ENCODE measurements at regions not wholly inside any gene's neighbourhood (a gene's known extent, or its start where the extent isn't known, plus 50 kb on each side); places are given as distances from the start of the nearest gene placed in this dataset.
"Not testable (repeated sequence)": the region's sequence is repeated elsewhere in the genome, so short reads cannot be mapped to it uniquely, and the experiment has no call there.

GRCh38 chr6:78492351-78493017, 374.9 kb upstream of the IRAK1BP1 start:
- no peak for DNase-seq (ENCODE audit: extremely low read depth, low read depth, low spot score)

GRCh38 chr6:78500299-78501089, 366.9 kb upstream of the IRAK1BP1 start:
- no peak for DNase-seq (ENCODE audit: extremely low read depth, low read depth, low spot score)

GRCh38 chr6:78502386-78502887, 364.9 kb upstream of the IRAK1BP1 start:
- no peak for DNase-seq (ENCODE audit: extremely low read depth, low read depth, low spot score)

GRCh38 chr6:78505178-78505577, 362.2 kb upstream of the IRAK1BP1 start:
- DNase-seq (ENCODE audit: extremely low read depth, low read depth, low spot score), result no peak

GRCh38 chr6:78511009-78511408, 356.3 kb upstream of the IRAK1BP1 start:
- no peak for DNase-seq (ENCODE audit: extremely low read depth, low read depth, low spot score)

- no peak for DNase-seq (ENCODE audit: extremely low read depth, low read depth, low spot score)
Measured at GRCh38 chr6:78513856-78514255, 353.5 kb upstream of the IRAK1BP1 start.

- no peak for DNase-seq (ENCODE audit: extremely low read depth, low read depth, low spot score)
Measured at GRCh38 chr6:78515271-78515670, 352.1 kb upstream of the IRAK1BP1 start.

- DNase-seq (ENCODE audit: extremely low read depth, low read depth, low spot score), result no peak
Measured at GRCh38 chr6:78517399-78517798, 350.0 kb upstream of the IRAK1BP1 start.

- no peak for DNase-seq (ENCODE audit: extremely low read depth, low read depth, low spot score)
Measured at GRCh38 chr6:78523622-78524021, 343.7 kb upstream of the IRAK1BP1 start.

GRCh38 chr6:78525976-78526375, 341.4 kb upstream of the IRAK1BP1 start:
- no peak for DNase-seq (ENCODE audit: extremely low read depth, low read depth, low spot score)

- DNase-seq (ENCODE audit: extremely low read depth, low read depth, low spot score), result no peak
Measured at GRCh38 chr6:78526432-78526831, 340.9 kb upstream of the IRAK1BP1 start.

GRCh38 chr6:78528926-78529325, 338.4 kb upstream of the IRAK1BP1 start:
- no peak for DNase-seq (ENCODE audit: extremely low read depth, low read depth, low spot score)

- DNase-seq (ENCODE audit: extremely low read depth, low read depth, low spot score), result no peak
Measured at GRCh38 chr6:78530208-78530607, 337.1 kb upstream of the IRAK1BP1 start.

GRCh38 chr6:78533426-78533825, 333.9 kb upstream of the IRAK1BP1 start:
- no peak for DNase-seq (ENCODE audit: extremely low read depth, low read depth, low spot score)

- DNase-seq (ENCODE audit: extremely low read depth, low read depth, low spot score), result no peak
Measured at GRCh38 chr6:78533876-78534275, 333.5 kb upstream of the IRAK1BP1 start.

- DNase-seq (ENCODE audit: extremely low read depth, low read depth, low spot score), result no peak
Measured at GRCh38 chr6:78538002-78538401, 329.3 kb upstream of the IRAK1BP1 start.

GRCh38 chr6:78547636-78548035, 319.7 kb upstream of the IRAK1BP1 start:
- not testable (repeated sequence) for DNase-seq (ENCODE audit: extremely low read depth, low read depth, low spot score)

- DNase-seq (ENCODE audit: extremely low read depth, low read depth, low spot score), result no peak
Measured at GRCh38 chr6:78551361-78551760, 316.0 kb upstream of the IRAK1BP1 start.

GRCh38 chr6:78552435-78552834, 314.9 kb upstream of the IRAK1BP1 start:
- DNase-seq (ENCODE audit: extremely low read depth, low read depth, low spot score), result no peak

- no peak for DNase-seq (ENCODE audit: extremely low read depth, low read depth, low spot score)
Measured at GRCh38 chr6:78554341-78554740, 313.0 kb upstream of the IRAK1BP1 start.

GRCh38 chr6:78559056-78559455, 308.3 kb upstream of the IRAK1BP1 start:
- no peak for DNase-seq (ENCODE audit: extremely low read depth, low read depth, low spot score)

- no peak for DNase-seq (ENCODE audit: extremely low read depth, low read depth, low spot score)
Measured at GRCh38 chr6:78561015-78561414, 306.3 kb upstream of the IRAK1BP1 start.

Measured in glomerular endothelial cell (primary cell).